22Rv1 (cell line): ENCODE measurements at regions not wholly inside any gene's neighbourhood (a gene's known extent, or its start where the extent isn't known, plus 50 kb on each side); places are given as distances from the start of the nearest gene placed in this dataset.

Experiments
- CTCF ChIP-seq: fragments of 450-650 bp; IDR thresholded peaks from 2 replicates; pipeline ENCODE4 v1.5.1; 2017; ENCODE audit warnings: mild to moderate bottlenecking
- ZFX ChIP-seq: fragments of 450-650 bp; IDR thresholded peaks from 2 replicates; pipeline ENCODE4 v1.6.1; 2017; ENCODE audit warnings: antibody characterized with exemption, borderline replicate concordance

- TF ChIP-seq CTCF (no peak), ZFX (no peak)
Measured at GRCh38 chr12:24394246-24394645, 444.8 kb upstream of the SOX5 start.
